BJ (cell line): ENCODE measurements at regions not wholly inside any gene's neighbourhood (a gene's known extent, or its start where the extent isn't known, plus 50 kb on each side); places are given as distances from the start of the nearest gene placed in this dataset.
A peak's percentile ranks its signal among the peaks of the same experiment; 100 is the strongest.
"Not testable (repeated sequence)": the region's sequence is repeated elsewhere in the genome, so short reads cannot be mapped to it uniquely, and the experiment has no call there.

Source experiments
- CTCF ChIA-PET: fragments of 350-600 bp; formaldehyde crosslinking; extraction: SDS; loops from one replicate; lab custom pipeline; 2021; ENCODE audit warnings: antibody characterized with exemption, inconsistent platforms; lab: Yijun Ruan, JAX
- POLR2A ChIA-PET: fragments of 300-600 bp; sonication (Branson Sonifier 250); formaldehyde crosslinking; extraction: SDS; loops from one replicate; lab custom pipeline; 2021; ENCODE audit warnings: antibody characterized with exemption; lab: Charles Lee
- DNase-seq: peaks from one replicate; pipeline ENCODE4 v3.0.0-alpha.2; 2011; ENCODE audit warnings: low read depth
- H3K27me3 ChIP-seq: 2 replicates; pipeline ENCODE4 v1.6.0; 2011; ENCODE audit warnings: low read length; ENCODE audit not compliant: control insufficient read depth, insufficient read depth
- H3K36me3 ChIP-seq: 2 replicates; pipeline ENCODE4 v1.5.1; 2011; ENCODE audit warnings: low read length; ENCODE audit not compliant: control insufficient read depth, insufficient read depth
- H3K4me3 ChIP-seq: 2 replicates; pipeline ENCODE4 v1.5.1; 2011; ENCODE audit warnings: low read depth, mild to moderate bottlenecking, control low read depth, low read length
- TF ChIP-seq, protein P1 (sequence below): IDR thresholded peaks from 2 replicates; pipeline ENCODE4 v1.5.1; 2011; ENCODE audit warnings: low read depth, mild to moderate bottlenecking, control low read depth, inconsistent platforms, low read length, moderate library complexity; ENCODE audit not compliant: insufficient read depth

GRCh38 chr9:40970340-40970739 lies 158.1 kb downstream of the FOXD4L6 start:
- TF ChIP-seq, protein P1, sequence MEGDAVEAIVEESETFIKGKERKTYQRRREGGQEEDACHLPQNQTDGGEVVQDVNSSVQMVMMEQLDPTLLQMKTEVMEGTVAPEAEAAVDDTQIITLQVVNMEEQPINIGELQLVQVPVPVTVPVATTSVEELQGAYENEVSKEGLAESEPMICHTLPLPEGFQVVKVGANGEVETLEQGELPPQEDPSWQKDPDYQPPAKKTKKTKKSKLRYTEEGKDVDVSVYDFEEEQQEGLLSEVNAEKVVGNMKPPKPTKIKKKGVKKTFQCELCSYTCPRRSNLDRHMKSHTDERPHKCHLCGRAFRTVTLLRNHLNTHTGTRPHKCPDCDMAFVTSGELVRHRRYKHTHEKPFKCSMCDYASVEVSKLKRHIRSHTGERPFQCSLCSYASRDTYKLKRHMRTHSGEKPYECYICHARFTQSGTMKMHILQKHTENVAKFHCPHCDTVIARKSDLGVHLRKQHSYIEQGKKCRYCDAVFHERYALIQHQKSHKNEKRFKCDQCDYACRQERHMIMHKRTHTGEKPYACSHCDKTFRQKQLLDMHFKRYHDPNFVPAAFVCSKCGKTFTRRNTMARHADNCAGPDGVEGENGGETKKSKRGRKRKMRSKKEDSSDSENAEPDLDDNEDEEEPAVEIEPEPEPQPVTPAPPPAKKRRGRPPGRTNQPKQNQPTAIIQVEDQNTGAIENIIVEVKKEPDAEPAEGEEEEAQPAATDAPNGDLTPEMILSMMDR: 0 out of 2 replicates have a peak, but pooled peaks have one; percentile 24
- H3K4me3 ChIP-seq, DNase-seq, POLR2A ChIA-PET, H3K36me3 ChIP-seq, CTCF ChIA-PET, H3K27me3 ChIP-seq: not testable (repeated sequence)

DNA sequence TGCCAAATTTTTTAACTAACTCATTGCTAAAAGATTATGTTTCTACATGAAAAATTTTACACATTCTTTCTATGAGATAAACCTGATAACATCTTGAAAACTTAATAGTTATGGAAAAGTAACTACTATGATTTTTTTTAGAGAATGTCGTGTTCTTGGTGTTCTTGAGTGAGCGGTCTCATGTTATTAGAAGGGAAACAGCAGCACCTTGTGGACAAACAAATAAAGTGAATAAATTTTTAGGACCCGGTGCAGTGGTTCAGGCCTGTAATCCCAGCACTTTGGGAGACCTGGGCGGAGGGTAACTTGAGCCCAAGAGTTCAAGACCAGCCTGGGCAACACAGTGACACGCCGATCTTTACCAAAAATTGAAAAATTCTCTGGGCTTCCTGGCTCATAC lies 166.0 kb downstream of the FOXD4L6 start:
- CTCF ChIA-PET, H3K36me3 ChIP-seq, POLR2A ChIA-PET, H3K27me3 ChIP-seq, DNase-seq, H3K4me3 ChIP-seq: not testable (repeated sequence)

DNA sequence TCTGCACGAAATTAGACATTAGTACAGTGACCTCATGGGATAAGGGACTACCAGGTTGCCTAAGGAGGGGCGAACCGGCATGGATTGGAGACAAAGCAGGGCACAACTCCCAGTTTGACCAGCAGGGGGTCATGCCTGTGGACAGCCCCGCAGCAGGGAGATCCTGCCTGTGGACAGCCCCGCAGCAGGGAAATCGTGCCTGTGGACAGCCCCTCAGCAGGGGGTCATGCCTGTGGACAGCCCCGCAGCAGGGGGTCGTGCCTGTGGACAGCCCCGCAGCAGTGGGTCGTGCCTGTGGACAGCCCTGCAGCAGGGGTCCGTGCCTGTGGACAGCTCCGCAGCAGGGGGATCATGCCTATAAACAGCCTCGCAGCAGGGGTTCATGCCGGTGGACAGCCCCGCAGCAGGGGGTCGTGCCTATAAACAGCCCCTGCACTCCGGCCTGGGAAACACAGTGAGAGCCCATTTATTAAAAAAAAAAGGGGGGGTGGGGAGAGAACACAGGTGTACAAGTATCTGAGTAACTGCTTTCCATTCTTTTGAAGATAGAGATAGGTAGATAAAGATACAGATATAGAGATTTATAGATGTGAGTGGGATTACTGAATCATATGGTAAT lies 176.5 kb downstream of the FOXD4L6 start:
- POLR2A ChIA-PET, H3K36me3 ChIP-seq, H3K27me3 ChIP-seq, DNase-seq, CTCF ChIA-PET, H3K4me3 ChIP-seq: not testable (repeated sequence)
- TF ChIP-seq, protein P1: 0 out of 2 replicates have a peak, but pooled peaks have one; percentile 6

DNA sequence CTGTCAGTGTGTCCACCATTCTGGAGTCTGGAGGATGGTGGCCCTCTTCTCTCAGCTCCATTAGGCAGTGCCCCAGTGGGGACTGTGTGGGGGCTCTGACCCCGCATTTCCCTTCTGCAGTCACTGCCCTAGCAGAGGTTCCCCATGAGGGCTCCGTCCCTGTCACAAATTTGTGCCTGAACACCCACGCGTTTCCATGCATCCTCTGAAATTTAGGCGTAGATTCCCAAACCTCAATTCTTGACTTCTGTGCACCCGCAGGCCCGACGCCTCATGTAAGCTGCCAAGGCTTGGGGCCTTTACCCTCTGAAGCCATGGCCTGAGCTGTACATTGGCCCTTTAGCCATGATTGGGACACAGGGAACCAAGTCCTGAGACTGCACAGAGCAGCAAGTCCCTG lies 182.3 kb downstream of the FOXD4L6 start:
- H3K36me3 ChIP-seq, CTCF ChIA-PET, POLR2A ChIA-PET, DNase-seq, H3K4me3 ChIP-seq, H3K27me3 ChIP-seq: not testable (repeated sequence)

DNA sequence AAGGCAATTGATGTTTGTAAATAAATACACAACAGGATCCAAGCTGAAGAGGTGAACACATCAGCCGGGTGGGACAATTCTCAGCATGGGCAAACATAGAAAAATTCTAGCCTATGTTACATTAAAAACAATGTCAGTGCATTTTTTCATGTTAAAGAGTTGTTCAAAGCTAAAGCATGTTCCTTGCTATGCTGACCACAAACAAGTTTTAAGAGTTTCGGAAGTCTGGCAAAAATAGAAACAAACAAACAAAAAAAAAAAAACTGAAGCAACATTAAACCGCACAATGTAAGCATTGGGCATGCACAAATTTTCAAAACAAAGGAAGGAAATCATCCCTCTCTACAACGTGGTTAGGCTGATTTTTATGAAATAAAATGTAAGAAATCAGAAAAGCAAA lies 185.8 kb downstream of the FOXD4L6 start:
- H3K4me3 ChIP-seq, DNase-seq, POLR2A ChIA-PET, H3K36me3 ChIP-seq, CTCF ChIA-PET, H3K27me3 ChIP-seq: not testable (repeated sequence)

- H3K27me3 ChIP-seq, CTCF ChIA-PET, POLR2A ChIA-PET: not testable (repeated sequence)
These were observed 188.6 kb downstream of the FOXD4L6 start for GRCh38 chr9:40939888-40940209.

GRCh38 chr9:40939201-40939887 lies 189.1 kb downstream of the FOXD4L6 start:
- DNase-seq, CTCF ChIA-PET, POLR2A ChIA-PET, H3K27me3 ChIP-seq, H3K4me3 ChIP-seq, H3K36me3 ChIP-seq: not testable (repeated sequence)

More at GRCh38 chr9:40939888-40940209, 188.6 kb downstream of the FOXD4L6 start:
- DNase-seq, H3K36me3 ChIP-seq, H3K4me3 ChIP-seq: not testable (repeated sequence)

DNA sequence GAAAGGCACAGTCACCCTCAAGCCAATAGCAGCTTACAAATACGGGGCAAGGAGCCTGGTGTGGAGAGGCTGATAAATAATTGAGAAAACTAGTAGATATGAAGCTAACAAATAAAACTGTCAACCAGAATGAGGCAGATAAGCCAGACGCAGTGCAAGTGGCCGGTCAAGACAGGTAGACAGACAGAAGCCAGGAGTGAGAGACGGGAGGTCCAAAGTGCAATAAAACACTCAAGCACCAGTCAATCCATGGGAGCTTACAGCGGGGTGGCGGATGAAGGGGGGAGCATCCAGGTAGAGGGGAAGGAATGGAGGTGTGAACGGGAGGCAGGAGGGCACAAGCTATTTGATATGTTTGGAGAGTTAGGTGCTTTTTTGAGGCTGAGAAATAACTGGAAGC lies 193.1 kb downstream of the FOXD4L6 start:
- DNase-seq: no peak
- no peaks in the 10 kb centered on the region for H3K27me3 ChIP-seq
- H3K4me3 ChIP-seq: no peak overlapping the region
- ChIA-PET POLR2A (no interaction called here), CTCF (no interaction called here)
- TF ChIP-seq, protein P1: no peak
- no peaks in the 10 kb centered on the region for H3K36me3 ChIP-seq

GRCh38 chr9:40934480-40934879 lies 194.0 kb downstream of the FOXD4L6 start:
- CTCF ChIA-PET, H3K27me3 ChIP-seq, H3K4me3 ChIP-seq, H3K36me3 ChIP-seq, POLR2A ChIA-PET, DNase-seq: not testable (repeated sequence)

DNA sequence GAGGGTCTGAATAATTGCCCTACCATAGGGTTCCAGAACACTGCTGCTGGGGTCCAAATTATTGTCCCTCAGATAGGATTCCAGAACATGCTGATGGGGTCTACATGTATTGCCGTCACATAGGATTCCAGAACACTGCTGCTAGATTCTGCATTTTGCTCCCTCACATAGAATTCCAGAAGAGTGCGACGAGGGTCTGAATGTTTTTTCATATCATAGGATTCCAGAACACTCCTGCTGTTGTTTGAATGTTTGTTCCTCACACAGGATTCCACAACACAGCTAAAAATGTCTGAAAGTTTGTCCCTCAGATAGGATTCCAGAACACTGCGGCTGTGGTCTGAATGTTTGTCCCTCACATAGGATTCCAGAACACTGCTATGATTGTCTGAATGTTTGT lies 198.1 kb downstream of the FOXD4L6 start:
- H3K4me3 ChIP-seq, POLR2A ChIA-PET, DNase-seq, H3K27me3 ChIP-seq, H3K36me3 ChIP-seq, CTCF ChIA-PET: not testable (repeated sequence)
